RCC 7860 (cell line): ENCODE measurements at regions not wholly inside any gene's neighbourhood (a gene's known extent, or its start where the extent isn't known, plus 50 kb on each side); places are given as distances from the start of the nearest gene placed in this dataset.
A peak's percentile ranks its signal among the peaks of the same experiment; 100 is the strongest.
"Not testable (repeated sequence)": the region's sequence is repeated elsewhere in the genome, so short reads cannot be mapped to it uniquely, and the experiment has no call there.

Experiments used
- DNase-seq: peaks from one replicate; pipeline ENCODE4 v3.0.0-alpha.2; 2015; ENCODE audit warnings: low spot score
- FAIRE-seq: peaks from 2 replicates; lab custom pipeline; 2012; peaks lifted over from hg19 to GRCh38; lab: Jason Lieb, UNC

DNA sequence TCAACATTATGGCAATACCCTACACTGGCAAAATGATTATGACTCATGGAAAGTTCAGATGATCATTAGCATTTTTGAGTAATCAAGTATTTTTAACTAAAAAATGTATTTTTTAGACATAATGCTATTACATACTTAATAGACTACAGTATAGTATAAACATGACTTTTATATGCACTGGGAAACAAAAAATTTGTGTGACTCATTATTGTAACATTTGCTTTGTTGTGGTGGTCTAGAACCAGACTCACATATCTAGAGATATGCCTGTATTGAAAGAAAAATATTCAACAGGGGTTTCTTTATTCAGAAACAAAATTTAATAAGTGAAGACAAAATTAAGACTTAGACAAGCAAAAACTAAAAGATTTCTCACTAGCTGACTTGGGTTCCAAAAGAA, 385.3 kb upstream of the RIOK2 start:
- DNase-seq, result no peak
- FAIRE-seq, result no peak

DNA sequence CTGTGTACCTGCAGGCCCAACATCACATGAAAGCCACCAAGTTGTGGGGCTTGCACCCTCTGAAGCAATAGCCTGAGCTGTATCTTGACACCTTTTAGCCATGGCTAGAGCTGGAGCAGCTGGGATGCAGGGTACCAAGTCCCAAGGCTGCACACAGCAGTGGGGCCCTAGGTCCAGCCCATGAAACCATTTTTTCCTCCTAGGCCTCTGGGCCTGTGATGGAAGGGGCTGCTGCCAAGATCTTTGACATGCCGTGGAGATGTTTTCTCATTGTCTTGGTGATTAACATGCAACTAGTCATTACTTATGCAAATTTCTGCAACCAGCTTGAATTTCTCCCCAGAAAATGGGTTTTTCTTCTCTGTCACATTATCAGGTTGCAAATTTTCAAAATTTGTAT, 387.2 kb upstream of the RIOK2 start:
- DNase-seq, result no peak
- no peak for FAIRE-seq

DNA sequence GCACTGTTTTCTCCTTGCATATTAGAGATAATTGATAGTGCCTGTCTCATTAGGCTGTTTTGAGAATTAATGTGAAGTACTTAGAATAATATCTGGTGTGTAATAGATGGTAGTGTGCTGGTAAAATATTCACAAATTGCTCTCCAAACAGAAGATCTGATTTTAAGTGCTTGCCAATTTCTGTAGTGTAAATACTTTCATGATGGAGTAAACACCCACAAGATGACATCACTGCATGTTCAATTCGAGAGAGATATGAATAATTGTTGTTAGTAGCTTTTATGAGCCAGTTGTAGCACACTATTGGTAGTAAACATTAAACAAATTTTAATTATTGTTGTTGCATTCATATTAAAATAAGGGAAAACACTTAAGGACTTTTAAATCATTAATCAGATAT, 392.3 kb upstream of the RIOK2 start:
- FAIRE-seq, result no peak
- no peak for DNase-seq

DNA sequence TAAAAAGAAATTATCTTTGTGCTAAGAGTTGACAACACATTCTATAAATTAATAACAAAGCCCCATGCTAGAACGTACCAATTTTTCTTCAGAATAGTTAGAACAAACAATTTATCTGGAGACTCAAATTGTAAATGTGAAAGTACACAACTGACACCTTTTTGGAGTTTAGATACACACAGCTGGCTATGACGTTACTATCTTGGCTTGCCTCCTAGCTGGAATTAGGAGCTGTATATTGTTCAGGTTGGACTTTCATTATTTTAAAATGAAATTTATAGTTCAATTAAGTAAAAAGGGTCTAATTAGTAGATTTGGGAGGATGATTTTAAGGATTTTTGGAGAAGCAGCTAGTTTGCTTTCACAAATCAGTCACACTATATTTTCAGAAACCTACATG, 393.9 kb upstream of the RIOK2 start:
- FAIRE-seq (no peak), DNase-seq (no peak)

DNA sequence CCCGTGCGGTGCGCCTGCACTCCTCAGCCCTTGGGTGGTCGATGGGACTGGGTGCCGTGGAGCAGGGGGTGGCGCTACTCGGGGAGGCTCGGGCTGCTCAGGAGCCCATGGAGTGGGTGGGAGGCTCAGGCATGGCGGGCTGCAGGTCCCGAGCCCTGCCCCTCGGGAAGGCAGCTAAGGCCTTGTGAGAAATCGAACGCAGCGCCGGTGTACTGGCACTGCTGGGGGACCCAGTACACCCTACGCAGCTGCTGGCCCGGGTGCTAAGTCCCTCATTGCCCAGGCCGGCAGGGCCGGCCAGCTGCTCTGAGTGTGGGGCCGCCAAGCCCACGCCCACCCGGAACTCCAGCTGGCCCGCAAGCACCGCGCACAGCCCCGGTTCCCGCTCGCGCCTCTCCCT, 396.9 kb upstream of the RIOK2 start:
- FAIRE-seq, DNase-seq: not testable (repeated sequence)

DNA sequence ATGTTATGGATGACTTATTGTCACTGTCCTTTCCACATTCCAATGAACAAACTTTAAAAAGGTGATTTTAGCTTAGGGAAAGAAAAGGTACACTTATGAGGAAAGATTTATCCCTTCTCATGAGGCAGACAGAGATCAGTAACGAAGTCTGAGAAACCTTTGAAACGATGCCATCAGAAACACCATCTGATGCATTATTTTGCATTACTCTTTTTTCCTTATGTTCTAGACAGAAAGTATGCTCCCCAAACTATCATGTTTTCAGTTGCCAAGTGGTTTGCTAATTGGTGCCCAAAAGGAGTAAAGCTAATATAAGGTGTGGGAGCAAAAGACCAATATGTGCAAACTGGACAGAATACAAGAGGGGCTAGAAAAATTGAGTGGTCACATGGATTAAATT, 397.7 kb upstream of the RIOK2 start:
- FAIRE-seq, result no peak
- no peak for DNase-seq

DNA sequence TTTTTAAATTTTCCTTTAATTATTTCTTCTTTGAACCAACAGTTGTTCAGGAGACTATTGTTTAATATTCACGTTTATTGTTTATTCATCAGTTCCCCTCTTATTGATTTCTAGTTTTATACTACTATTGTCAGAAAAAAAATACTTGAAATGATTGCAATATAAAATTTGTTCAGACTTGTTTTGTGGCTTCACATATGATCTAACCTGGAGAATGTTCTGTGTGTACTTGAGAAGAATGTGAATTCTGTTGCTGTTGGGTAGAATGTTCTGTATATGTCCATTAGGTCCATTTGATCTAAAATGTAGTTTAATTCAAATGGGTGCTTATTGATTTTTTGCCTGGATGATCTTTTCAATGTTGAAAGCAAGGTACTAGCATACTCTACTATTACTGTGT, 408.7 kb upstream of the RIOK2 start:
- FAIRE-seq (no peak), DNase-seq (no peak)

DNA sequence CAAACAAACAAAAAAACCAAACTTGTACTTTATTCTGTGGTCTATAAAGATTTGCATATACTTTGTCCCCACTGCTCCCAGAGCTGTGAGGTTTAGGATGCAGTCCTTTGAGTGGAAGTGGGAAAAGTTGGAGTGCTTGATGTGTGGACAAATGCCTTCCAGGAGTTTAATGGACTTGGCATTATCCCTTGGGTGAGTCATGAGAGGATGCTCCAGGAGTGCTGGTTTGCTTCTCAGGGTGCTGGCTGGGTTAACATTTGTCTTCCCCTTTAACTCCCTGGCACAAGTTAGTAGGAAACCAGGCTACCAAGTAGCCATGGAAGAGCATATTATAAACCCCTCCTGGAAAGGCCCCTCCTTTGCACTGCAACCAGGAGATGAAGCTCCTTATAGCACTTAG, 417.4 kb upstream of the RIOK2 start:
- DNase-seq (no peak), FAIRE-seq (no peak)

DNA sequence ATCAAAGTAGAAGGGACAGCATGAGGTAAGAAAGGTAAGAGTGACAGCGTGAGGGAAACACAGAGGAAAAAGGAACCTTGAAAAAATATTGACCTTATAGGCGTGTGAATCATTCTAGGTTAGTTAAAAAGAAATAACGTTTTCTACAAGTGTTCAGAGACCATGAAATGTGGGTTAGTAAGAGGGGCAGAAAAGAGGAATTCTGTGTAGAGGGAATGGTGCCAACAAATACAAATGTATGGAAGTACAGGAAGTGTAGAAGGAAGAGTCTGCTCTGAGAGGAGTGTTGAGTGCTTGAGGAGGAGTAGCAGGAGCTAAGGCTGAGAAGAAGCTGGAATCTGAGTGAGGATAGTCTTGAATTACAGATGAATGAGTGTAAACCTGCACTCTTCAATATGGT, 418.6 kb upstream of the RIOK2 start:
- FAIRE-seq, result no peak
- DNase-seq, result peak; percentile 5

DNA sequence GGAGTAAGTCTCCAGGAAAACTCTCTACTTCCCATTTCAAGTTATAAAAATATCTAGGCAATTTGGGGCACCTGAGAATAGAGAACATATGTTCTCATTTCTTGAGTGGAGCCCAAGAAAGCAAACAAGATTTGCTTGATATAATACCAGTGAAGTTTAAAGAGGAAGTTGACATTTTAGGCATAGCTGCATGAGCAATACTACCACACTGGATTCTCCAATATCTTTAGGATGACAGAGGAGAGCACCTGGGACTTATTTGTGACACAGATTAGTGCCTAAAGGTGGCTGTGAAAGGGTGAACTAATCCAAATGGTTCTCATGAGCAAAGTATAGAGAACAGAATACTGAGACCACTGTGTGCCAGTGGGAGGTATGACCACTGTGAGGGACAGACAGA, 423.5 kb upstream of the RIOK2 start:
- FAIRE-seq, result no peak
- DNase-seq, result no peak

DNA sequence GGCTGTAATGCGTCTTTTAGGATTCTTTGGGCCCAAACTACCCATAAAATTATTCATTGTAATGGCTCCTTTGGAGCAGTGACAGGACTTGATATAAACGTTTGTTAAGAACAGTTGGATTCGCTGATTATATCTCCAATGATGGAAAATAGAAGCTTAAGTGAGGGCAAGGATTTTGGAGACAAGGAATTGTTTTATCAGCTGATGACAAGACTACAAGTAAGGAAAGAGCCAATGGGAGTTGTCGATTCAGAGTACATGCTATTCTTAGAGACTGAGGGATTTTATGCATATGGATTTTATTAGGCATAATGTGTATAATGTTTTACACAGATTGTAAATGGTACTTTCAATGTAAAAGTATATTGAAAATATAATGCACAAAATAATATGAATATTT, 425.5 kb upstream of the RIOK2 start:
- DNase-seq (no peak), FAIRE-seq (no peak)

DNA sequence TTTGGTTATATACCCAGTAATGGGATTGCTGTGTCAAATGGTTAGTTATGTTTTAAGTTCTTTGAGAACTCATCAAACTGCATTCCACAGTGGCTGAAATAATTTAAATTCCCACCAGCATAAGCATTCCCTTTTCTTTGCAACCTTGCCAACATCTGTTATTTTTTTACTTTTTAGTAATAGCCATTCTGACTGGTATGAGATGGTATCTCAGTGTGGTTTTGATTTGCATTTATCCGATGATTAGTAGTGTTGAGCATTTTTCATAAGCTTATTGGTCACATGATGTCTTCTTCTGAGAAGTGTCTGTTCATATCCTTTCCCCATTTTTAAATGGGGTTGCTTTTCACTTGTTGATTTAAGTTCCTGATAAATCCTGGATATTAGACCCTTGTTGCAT, 435.7 kb upstream of the RIOK2 start:
- no peak for FAIRE-seq

DNA sequence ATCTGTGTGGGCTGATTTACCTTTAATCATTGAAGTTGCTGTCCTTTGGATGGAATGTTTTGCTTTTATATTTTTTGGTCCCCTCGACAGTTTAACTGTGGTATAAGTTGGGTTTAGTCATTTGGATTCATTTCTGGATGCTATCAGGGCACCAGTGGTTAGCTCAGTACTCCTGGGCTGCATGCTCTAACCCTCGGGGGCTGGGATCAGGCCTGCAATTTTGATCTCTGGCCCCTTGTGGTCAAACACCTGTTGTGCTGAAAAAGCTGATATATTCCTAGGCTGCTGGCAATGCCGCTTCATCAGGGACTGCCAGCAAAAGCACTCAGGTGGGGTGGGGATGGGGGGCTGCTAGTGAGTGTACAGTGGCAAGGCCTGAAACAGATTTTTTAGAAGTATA, 440.4 kb upstream of the RIOK2 start:
- FAIRE-seq, result no peak

More for the DNA sequence above, 435.7 kb upstream of the RIOK2 start:
- DNase-seq, result peak; percentile 3

DNA sequence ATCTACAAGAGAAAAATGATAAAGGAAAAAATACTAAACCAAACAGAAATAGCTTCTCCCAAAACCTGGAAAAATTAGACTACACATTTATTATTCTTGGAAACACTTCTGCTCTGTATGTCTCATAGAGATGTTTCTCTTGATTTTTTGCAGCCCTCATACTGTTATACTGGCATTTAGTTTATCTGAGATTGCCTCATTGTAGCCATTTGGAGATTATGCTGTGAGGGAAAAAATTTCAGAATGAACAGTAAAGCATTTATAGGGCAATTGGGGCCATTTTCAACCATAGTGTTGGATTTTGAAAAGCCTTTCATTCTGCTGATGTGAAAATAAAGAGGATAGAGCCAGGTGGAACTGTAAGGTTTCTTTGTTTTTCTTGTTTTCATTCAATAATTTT, 441.8 kb upstream of the RIOK2 start:
- DNase-seq (no peak), FAIRE-seq (no peak)

More for the DNA sequence above, 440.4 kb upstream of the RIOK2 start:
- DNase-seq, result no peak

DNA sequence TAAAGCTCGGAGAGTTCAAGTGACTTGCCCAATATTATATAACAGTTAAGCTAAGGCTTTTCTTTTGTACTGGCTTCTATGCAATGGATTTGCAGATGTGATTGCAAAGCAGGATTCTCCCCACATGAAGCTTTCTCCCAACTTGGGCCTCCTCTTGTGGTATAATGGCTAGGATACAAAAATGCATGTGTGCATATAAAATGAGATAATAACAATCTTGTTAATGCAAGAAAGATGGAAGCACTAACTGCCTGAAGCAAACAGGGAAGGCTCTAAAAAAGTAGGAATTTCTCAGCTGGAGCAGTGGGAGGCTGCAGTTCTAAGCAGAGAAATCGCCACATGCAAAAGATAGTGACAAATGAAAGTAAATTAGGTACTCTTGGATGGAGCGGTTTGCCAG, 444.2 kb upstream of the RIOK2 start:
- FAIRE-seq (no peak), DNase-seq (no peak)

DNA sequence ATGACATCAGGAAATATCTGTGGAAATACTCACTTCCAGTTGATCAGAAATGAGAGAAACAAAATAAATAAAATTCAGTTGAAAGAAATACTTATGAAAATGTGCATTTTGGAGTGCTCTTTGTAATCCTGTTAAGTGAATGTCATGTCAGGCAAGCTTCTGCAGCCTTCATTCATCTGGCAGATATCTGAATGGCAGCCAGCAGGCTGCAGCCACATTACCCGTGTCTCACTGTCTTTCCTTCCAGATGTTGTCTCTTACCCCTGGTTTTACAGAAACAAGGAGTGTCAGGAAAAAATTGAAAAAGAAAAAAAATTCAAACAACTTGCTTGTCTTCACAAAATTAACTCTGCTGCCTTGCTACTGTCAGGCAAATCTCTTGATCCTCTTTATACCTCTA, 445.0 kb upstream of the RIOK2 start:
- DNase-seq (no peak), FAIRE-seq (no peak)

DNA sequence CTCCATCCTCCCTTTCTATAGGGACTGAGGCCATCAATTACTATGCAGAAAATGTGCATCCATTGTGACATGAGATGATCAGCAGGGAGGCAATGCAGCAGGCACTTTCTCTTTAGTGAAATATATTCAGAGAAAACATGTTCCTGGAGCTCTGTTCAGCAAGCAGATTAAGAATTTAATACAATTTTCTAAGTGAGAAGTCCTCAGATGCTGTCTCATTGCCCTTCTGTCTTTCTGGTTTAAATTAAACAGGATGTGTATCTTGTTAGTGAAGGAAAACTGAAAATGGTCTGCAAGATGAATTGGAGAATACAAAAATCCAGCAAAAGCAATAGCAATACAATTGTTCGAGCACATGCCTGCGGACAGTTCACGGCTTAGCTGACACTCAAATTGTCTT, 445.8 kb upstream of the RIOK2 start:
- DNase-seq (no peak), FAIRE-seq (no peak)

DNA sequence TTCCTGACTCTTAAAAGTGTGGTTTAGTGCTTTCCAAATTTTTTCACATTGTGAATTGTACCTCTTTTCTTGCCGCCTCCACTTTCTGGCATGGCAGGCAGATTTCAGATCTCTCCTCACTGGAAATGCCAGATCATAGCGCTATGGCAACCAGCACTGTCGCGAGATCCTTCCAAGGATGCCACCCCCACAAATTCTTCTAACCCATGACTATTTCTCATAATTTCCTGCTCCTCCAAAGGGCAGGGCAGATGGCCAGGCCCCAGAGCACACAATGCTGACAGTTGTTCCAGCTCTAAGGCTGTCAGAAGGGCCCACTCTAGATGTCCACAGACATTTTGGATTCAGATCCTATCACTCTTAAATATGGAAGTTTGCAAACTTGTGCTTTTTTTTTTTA, 446.2 kb upstream of the RIOK2 start:
- FAIRE-seq (no peak), DNase-seq (no peak)

DNA sequence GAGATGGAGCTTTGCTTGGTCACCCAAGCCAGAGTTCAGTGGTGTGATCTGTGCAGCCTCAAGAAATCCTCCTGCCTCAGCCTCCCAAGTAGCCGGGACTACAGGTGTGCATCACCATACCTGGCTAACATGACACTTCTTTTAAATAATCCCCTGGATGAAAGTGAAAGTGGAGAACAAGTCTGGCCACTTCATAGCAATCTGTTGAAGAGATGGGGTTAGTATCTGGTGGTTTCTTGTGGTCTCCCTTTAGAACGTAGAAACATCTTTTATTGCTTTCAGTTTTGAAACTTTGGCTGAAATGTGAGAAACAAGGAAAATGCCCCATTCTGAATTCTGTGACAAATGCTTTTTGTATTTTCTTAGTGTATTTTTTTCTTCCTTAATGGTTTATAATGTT, 452.5 kb upstream of the RIOK2 start:
- FAIRE-seq (no peak), DNase-seq (no peak)

DNA sequence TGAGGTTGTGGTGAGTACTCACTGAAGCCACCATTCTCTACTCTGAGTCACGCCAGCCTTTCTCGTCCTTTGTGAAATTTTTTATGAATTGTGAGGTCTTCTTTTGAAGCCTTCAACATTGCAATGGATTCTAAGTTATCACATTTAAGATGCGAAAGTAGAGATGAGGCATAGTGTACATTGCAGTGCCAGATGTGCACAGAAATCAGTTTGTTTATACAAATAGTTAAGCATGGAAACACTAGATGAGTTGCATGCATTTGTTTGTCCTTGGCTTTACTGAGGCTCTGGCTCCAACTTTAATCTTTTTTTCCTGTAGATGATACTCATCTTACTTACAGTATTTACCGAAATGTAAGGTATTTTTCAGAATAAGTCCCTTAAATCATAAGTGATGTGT, 453.7 kb upstream of the RIOK2 start:
- DNase-seq, result no peak
- FAIRE-seq, result no peak

DNA sequence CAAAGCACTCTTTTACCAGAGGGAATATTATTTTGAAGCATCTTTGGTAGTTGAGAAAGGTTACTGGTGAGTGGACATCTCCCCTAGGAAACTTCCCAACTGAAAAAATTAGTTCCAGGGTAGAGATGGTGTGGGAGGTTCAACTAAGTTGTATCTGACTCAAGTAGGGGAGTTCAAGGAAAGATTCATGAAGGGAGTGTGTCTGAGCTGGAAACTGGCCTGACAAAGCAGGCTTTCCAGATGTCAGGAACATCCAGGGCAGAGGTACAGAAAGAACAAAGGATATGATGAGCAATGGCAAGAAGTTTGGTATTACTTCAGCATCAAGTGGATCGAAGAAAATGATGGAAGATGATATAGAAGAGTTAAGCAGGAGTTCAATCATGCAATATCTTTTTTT, 458.0 kb upstream of the RIOK2 start:
- DNase-seq (no peak), FAIRE-seq (no peak)

DNA sequence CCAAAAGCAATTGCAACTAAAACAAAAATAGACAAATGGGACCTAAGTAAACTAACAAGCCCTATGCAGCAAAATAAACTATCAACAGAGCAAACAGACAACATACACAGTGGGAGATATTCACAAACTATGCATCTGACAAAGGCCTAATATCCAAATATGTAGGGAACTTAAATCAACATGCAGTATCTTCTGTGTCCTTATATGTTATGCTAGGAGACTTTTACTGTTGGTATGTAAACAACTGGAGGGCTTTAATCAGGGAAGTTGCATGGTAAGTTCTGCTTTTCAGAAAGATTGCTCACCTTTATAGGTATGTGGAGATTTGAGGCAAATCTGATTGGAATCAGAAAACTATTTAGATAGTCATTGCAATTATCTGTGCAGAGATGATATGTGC, 461.2 kb upstream of the RIOK2 start:
- FAIRE-seq, result no peak
- DNase-seq, result no peak

DNA sequence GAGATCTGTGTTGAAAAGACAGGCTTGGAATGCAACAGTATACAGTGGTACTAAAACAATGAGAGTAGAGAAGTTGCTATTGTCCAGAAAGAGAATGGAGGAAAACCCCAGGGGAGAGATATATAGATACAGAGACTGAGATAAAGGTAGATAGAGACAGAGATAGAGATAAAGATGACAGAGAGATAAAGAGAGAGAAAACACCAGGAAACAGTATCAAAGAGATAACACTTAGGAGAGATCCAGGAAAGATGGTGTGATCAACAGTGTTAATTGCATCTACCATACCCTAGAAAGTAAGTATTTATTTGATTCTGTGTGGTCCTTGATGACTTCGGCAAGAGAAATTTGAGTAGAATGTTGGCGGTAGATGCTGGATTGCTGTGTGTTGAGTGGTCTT, 461.8 kb upstream of the RIOK2 start:
- FAIRE-seq (no peak), DNase-seq (no peak)

DNA sequence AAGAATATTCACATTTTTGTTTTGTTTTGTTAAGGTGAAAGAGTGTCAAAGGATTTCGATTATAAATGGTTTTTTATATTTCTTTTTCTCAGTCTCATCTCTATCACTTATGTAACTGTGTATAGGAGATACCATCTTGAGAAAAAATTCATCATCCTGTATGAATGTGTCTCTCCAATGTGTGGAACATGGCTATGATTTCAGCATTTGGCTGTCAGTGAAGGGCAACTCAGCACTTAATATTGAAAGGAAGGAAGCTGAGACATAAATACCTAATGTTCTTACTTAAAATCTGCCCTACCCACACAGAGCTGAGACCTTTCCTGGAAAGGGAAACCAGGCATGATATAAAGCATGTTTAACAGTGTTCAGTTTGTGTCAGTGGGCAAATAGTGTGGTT, 474.2 kb upstream of the RIOK2 start:
- FAIRE-seq (no peak), DNase-seq (no peak)
